K562 (cell line): ENCODE measurements at regions not wholly inside any gene's neighbourhood (a gene's known extent, or its start where the extent isn't known, plus 50 kb on each side); places are given as distances from the start of the nearest gene placed in this dataset.

Experiments used
- ATAC-seq: fragments of 200-7000 bp; cut with Tn5 transposase; 3 replicates; pipeline ENCODE4 v1.9.1; 2020; ENCODE audit warnings: moderate library complexity
- BruUV-seq: library from RNA; stranded (reverse); fragments of 400-500 nt; replicated peaks from 2 replicates; lab custom pipeline; 2021; lab: Mats Ljungman, UMichigan
- CTCF ChIA-PET: fragments of 300-600 bp; formaldehyde crosslinking; extraction: SDS; loops from one replicate; lab custom pipeline; 2021; ENCODE audit warnings: low intra/inter-chr PET ratio; lab: Yijun Ruan, JAX
- POLR2A ChIA-PET: fragments of 300-600, 350-650 bp; sonication (Branson Sonifier 250); formaldehyde crosslinking; extraction: SDS; loops from one replicate; lab custom pipeline; 2021; ENCODE audit warnings: antibody characterized with exemption, inconsistent platforms; lab: Yijun Ruan, JAX
- DNase-seq, 4 experiments: peaks; one replicate each; pipeline versions ENCODE4 v3.0.0 to v3.0.0-alpha.2; 2011 to 2018; ENCODE audit warnings: low spot score in 3 of 4, mixed read lengths in 3 of 4; ENCODE audit errors: extremely low read depth in 1 of 4
- FAIRE-seq: peaks from 2 replicates; lab custom pipeline; 2011; peaks lifted over from hg19 to GRCh38; lab: Jason Lieb, UNC
- H2AFZ ChIP-seq: 2 replicates; pipeline ENCODE4 v1.6.0; 2011; ENCODE audit warnings: low read depth, low read length, control low read depth, inconsistent platforms
- H3K27ac ChIP-seq: fragments of 200-600 bp; 3 replicates; pipeline ENCODE4 v1.8.0; 2011; ENCODE audit warnings: low read depth, mild to moderate bottlenecking, control low read depth, inconsistent platforms, low read length, moderate library complexity, mixed read lengths; ENCODE audit errors: extremely low read depth
- H3K27me3 ChIP-seq, 2 experiments: fragments of 300-600 bp in 1 of 2; 2 replicates in 1 of 2; 3 replicates in 1 of 2; pipeline versions ENCODE4 v1.6.0 to v1.8.0; 2011; ENCODE audit warnings: inconsistent platforms in 2 of 2, low read length in 2 of 2, mild to moderate bottlenecking in 1 of 2, mixed read lengths in 1 of 2, moderate library complexity in 1 of 2; ENCODE audit not compliant: control insufficient read depth in 2 of 2, insufficient read depth in 2 of 2
- H3K36me3 ChIP-seq: fragments of 300-600 bp; 3 replicates; pipeline ENCODE4 v1.8.0; 2011; ENCODE audit warnings: mild to moderate bottlenecking, low read length, inconsistent platforms; ENCODE audit not compliant: control insufficient read depth, insufficient read depth
- H3K4me1 ChIP-seq, 2 experiments: fragments of 200-600 bp in 1 of 2; replicated peaks in 1 of 2; 2 replicates in 1 of 2; 3 replicates in 1 of 2; pipeline versions ENCODE4 v1.5.1 to v1.8.0; 2011; ENCODE audit warnings: inconsistent platforms in 2 of 2, low read length in 2 of 2, mild to moderate bottlenecking in 1 of 2, mixed read lengths in 1 of 2, moderate library complexity in 1 of 2; ENCODE audit not compliant: control insufficient read depth in 2 of 2, insufficient read depth in 2 of 2
- H3K4me2 ChIP-seq: 2 replicates; pipeline ENCODE4 v1.6.1; 2011; ENCODE audit warnings: low read length, control low read depth, inconsistent platforms, mixed read lengths; ENCODE audit not compliant: insufficient read depth
- H3K4me3 ChIP-seq: fragments of 200-600 bp; sonication (generic), shearing (Covaris generic); 2 replicates; pipeline ENCODE4 v1.5.1; 2016; ENCODE audit warnings: control low read depth, inconsistent platforms
- H3K79me2 ChIP-seq: fragments of 200-600 bp; 3 replicates; pipeline ENCODE4 v1.8.0; 2011; ENCODE audit warnings: low read length, inconsistent platforms; ENCODE audit not compliant: control insufficient read depth, insufficient read depth
- H3K9ac ChIP-seq, 2 experiments: 2 replicates each; pipeline versions ENCODE4 v1.6.0 to v1.6.1; 2011; ENCODE audit warnings: low read depth in 2 of 2, low read length in 2 of 2, control low read depth in 1 of 2, inconsistent platforms in 1 of 2, mild to moderate bottlenecking in 1 of 2, mixed read lengths in 1 of 2; ENCODE audit not compliant: insufficient read depth in 1 of 2
- H3K9me1 ChIP-seq: one replicate; pipeline ENCODE4 v1.6.0; 2011; ENCODE audit warnings: inconsistent platforms, mild to moderate bottlenecking, low read length, moderate library complexity; ENCODE audit not compliant: control insufficient read depth, insufficient read depth
- H3K9me3 ChIP-seq: replicated peaks from 2 replicates; pipeline ENCODE4 v1.5.1; 2011; ENCODE audit warnings: low read depth, low read length, inconsistent platforms; ENCODE audit not compliant: control insufficient read depth, insufficient read depth
- H4K20me1 ChIP-seq: replicated peaks from 2 replicates; pipeline ENCODE4 v1.6.1; 2011; ENCODE audit warnings: low read length, inconsistent platforms, mixed read lengths; ENCODE audit not compliant: control insufficient read depth, insufficient read depth
- DDX20 ChIP-seq: fragments of 450-650 bp; IDR thresholded peaks from 2 replicates; pipeline ENCODE4 v1.6.1; 2016; ENCODE audit warnings: missing genetic modification characterization, low read depth, mild to moderate bottlenecking, missing compliant biosample characterization, moderate library complexity
- EHMT2 ChIP-seq: fragments of 450-650 bp; IDR thresholded peaks from 2 replicates; pipeline ENCODE4 v1.6.1; 2018; ENCODE audit warnings: antibody characterized with exemption
- FOXA3 ChIP-seq, 2 experiments: fragments of 450-650 bp in 1 of 2; sonication (generic) in 1 of 2; formaldehyde crosslinking; IDR thresholded peaks in 1 of 2; conservative IDR thresholded peaks in 1 of 2; 2 replicates each; pipeline versions ENCODE4 v1.4.0 to v1.8.0; 2020 to 2022; ENCODE audit warnings: mild to moderate bottlenecking in 2 of 2, missing genetic modification reagents in 1 of 2
- KLF16 ChIP-seq: IDR thresholded peaks from 2 replicates; pipeline ENCODE4 v1.6.1; 2016; ENCODE audit warnings: antibody characterized with exemption
- NELFE ChIP-seq: IDR thresholded peaks from 2 replicates; pipeline ENCODE4 v1.6.1; 2011; ENCODE audit warnings: mild to moderate bottlenecking; ENCODE audit not compliant: insufficient read depth, insufficient read length
- THRAP3 ChIP-seq: fragments of 450-650 bp; IDR thresholded peaks from 2 replicates; pipeline ENCODE4 v1.6.1; 2016; ENCODE audit warnings: mild to moderate bottlenecking, inconsistent platforms, borderline replicate concordance
- ZNF740 ChIP-seq, 3 experiments: fragments of 200-800 bp in 1 of 3; sonication (Bioruptor generic) in 1 of 3; sonication (generic) in 1 of 3; formaldehyde crosslinking in 1 of 3; IDR thresholded peaks; 2 replicates each; pipeline versions ENCODE4 v1.6.1 to v1.8.0; 2016 to 2022; ENCODE audit warnings: mild to moderate bottlenecking in 2 of 3, missing compliant biosample characterization in 2 of 3, missing genetic modification characterization in 2 of 3, missing genetic modification reagents in 1 of 3
- WGBS: fragments of 100-300 bp; shearing (Covaris generic); methylation state at CpG from one replicate; pipeline ENCODE4 v1.1.6; 2016; ENCODE audit warnings: low coverage, mixed read lengths; ENCODE audit not compliant: insufficient coverage; ENCODE audit errors: missing lambda C conversion rate; 5-methylcytosine and 5-hydroxymethylcytosine counted together
- in situ Hi-C: fragments of 300-500 bp; cut with MboI; formaldehyde crosslinking; loops from 4 replicates; pipeline ENCODE4 v1.15.0; 2018; ENCODE audit warnings: inconsistent platforms, mixed read lengths
- intact Hi-C: fragments of 100-400 bp; cut with micrococcal nuclease; formaldehyde crosslinking; loops from 2 replicates; pipeline ENCODE4 v1.14.2; 2022

- peaks cover 0 to 33% of the 10 kb centered on the region in 2 experiments; a peak in 3 of 5 replicates for H3K27me3 ChIP-seq
- no peak for DNase-seq
- no peak for ATAC-seq
- no peaks in the 10 kb centered on the region for H3K9me3 ChIP-seq
- H3K9ac ChIP-seq = no peak overlapping the region
- H3K79me2 ChIP-seq = no peaks in the 10 kb centered on the region
- FAIRE-seq = no peak
- intact Hi-C loops = no loop called here
- no peaks in the 10 kb centered on the region for H3K4me1 ChIP-seq
- 6% methylated on average over 8 of the region's 9 CpGs for WGBS
- H3K4me3 ChIP-seq = no peak overlapping the region
- H3K9me1 ChIP-seq = no peaks in the 10 kb centered on the region
- ChIA-PET POLR2A (interaction anchor here (0.6 kb wide), 1 partner anchor 23 kb away, joined by 3 read pairs; no protein-coding TSS in a partner anchor), CTCF (no interaction called here)
- no peaks in the 10 kb centered on the region for H4K20me1 ChIP-seq
- no peak for TF ChIP-seq FOXA3 (CRISPR knock-in tag; conservative IDR thresholded peaks at IDR 0.05 in 1 of 2, IDR thresholded peaks at IDR 0.05 in 1 of 2)
- TF ChIP-seq THRAP3 = no peak
- no peak for TF ChIP-seq EHMT2
- TF ChIP-seq KLF16 = no peak
- no peak for TF ChIP-seq DDX20 (tag)
- TF ChIP-seq ZNF740 (CRISPR knock-in tag; IDR thresholded peaks at IDR 0.05) = no peak
- no peak for TF ChIP-seq ZNF740 (tag; IDR thresholded peaks at IDR 0.05)
- TF ChIP-seq NELFE = no peak
- H2AFZ ChIP-seq = no peak overlapping the region
- no peak overlapping the region for H3K4me2 ChIP-seq
- no TSS peak for BruUV-seq
- in situ Hi-C loops = no loop called here
- H3K36me3 ChIP-seq = no peaks in the 10 kb centered on the region
- no peak overlapping the region for H3K27ac ChIP-seq
These were observed 77.8 kb upstream of the SHISAL1 start for GRCh38 chr22:44390613-44390970.
